ENCODE measurements at regions not wholly inside any gene's neighbourhood (a gene's known extent, or its start where the extent isn't known, plus 50 kb on each side); places are given as distances from the start of the nearest gene placed in this dataset.

- no peaks in the 10 kb centered on the region for H3K27me3 ChIP-seq (ENCODE audit: control insufficient read depth, insufficient read depth, low read length)
- CTCF ChIA-PET: interaction anchor here (1.2 to 1.7 kb wide), 2 partner anchors 8 to 87 kb away, joined by 3 to 8 read pairs; no protein-coding TSS in a partner anchor
- H3K4me3 ChIP-seq (ENCODE audit: low read depth, low read length): no peak overlapping the region
- POLR2A ChIA-PET: no interaction called here
- DNase-seq (ENCODE audit: low read depth, low spot score): no peak
- H3K9me3 ChIP-seq (ENCODE audit: control insufficient read depth, insufficient read depth, low read length): no peaks in the 10 kb centered on the region
- no peak overlapping the region for H3K27ac ChIP-seq (ENCODE audit: low read depth, low read length)
- TF ChIP-seq CTCF (IDR thresholded peaks at IDR 0.05; ENCODE audit: low read depth, low read length): no peak
These were observed 229.9 kb upstream of the HMGA2 start for GRCh38 chr12:65594409-65594808.

- CTCF ChIA-PET: interaction anchor here (1.7 kb wide), 1 partner anchor 8 kb away, joined by 8 read pairs; no protein-coding TSS in a partner anchor
- Histone ChIP-seq H3K27me3 (ENCODE audit: control insufficient read depth, insufficient read depth, low read length) (no peaks in the 10 kb centered on the region), H3K27ac (ENCODE audit: low read depth, low read length) (no peak overlapping the region), H3K4me3 (ENCODE audit: low read depth, low read length) (no peak overlapping the region), H3K9me3 (ENCODE audit: control insufficient read depth, insufficient read depth, low read length) (no peaks in the 10 kb centered on the region)
- no peak for TF ChIP-seq CTCF (IDR thresholded peaks at IDR 0.05; ENCODE audit: low read depth, low read length)
- POLR2A ChIA-PET: no interaction called here
- no peak for DNase-seq (ENCODE audit: low read depth, low spot score)
These were observed 229.2 kb upstream of the HMGA2 start for GRCh38 chr12:65595016-65595560.

GRCh38 chr12:65596514-65597091 is 227.7 kb upstream of the HMGA2 start:
- Histone ChIP-seq H3K9me3 (ENCODE audit: control insufficient read depth, insufficient read depth, low read length) (no peaks in the 10 kb centered on the region), H3K27me3 (ENCODE audit: control insufficient read depth, insufficient read depth, low read length) (no peaks in the 10 kb centered on the region), H3K4me3 (ENCODE audit: low read depth, low read length) (no peak overlapping the region), H3K27ac (ENCODE audit: low read depth, low read length) (no peak overlapping the region)
- TF ChIP-seq CTCF (IDR thresholded peaks at IDR 0.05; ENCODE audit: low read depth, low read length): no peak
- ChIA-PET CTCF (no interaction called here), POLR2A (no interaction called here)
- DNase-seq (ENCODE audit: low read depth, low spot score): no peak

- DNase-seq (ENCODE audit: low read depth, low spot score): no peak
- ChIA-PET POLR2A (no interaction called here), CTCF (no interaction called here)
- TF ChIP-seq CTCF (IDR thresholded peaks at IDR 0.05; ENCODE audit: low read depth, low read length): no peak
- H3K27me3 ChIP-seq (ENCODE audit: control insufficient read depth, insufficient read depth, low read length): no peaks in the 10 kb centered on the region
- H3K27ac ChIP-seq (ENCODE audit: low read depth, low read length): no peak overlapping the region
- no peaks in the 10 kb centered on the region for H3K9me3 ChIP-seq (ENCODE audit: control insufficient read depth, insufficient read depth, low read length)
- H3K4me3 ChIP-seq (ENCODE audit: low read depth, low read length): no peak overlapping the region
These were observed 226.8 kb upstream of the HMGA2 start for GRCh38 chr12:65597527-65597926.

- Histone ChIP-seq H3K4me3 (ENCODE audit: low read depth, low read length) (no peak overlapping the region), H3K27ac (ENCODE audit: low read depth, low read length) (no peak overlapping the region), H3K9me3 (ENCODE audit: control insufficient read depth, insufficient read depth, low read length) (no peaks in the 10 kb centered on the region), H3K27me3 (ENCODE audit: control insufficient read depth, insufficient read depth, low read length) (no peaks in the 10 kb centered on the region)
- ChIA-PET CTCF (interaction anchor here (1.2 to 1.6 kb wide), 2 partner anchors 15 to 42 kb away, joined by 3 read pairs; no protein-coding TSS in a partner anchor), POLR2A (no interaction called here)
- TF ChIP-seq CTCF (IDR thresholded peaks at IDR 0.05; ENCODE audit: low read depth, low read length): no peak
- no peak for DNase-seq (ENCODE audit: low read depth, low spot score)
These were observed 225.6 kb upstream of the HMGA2 start for GRCh38 chr12:65598688-65599087.
